ENCODE measurements at regions not wholly inside any gene's neighbourhood (a gene's known extent, or its start where the extent isn't known, plus 50 kb on each side); places are given as distances from the start of the nearest gene placed in this dataset.

DNA sequence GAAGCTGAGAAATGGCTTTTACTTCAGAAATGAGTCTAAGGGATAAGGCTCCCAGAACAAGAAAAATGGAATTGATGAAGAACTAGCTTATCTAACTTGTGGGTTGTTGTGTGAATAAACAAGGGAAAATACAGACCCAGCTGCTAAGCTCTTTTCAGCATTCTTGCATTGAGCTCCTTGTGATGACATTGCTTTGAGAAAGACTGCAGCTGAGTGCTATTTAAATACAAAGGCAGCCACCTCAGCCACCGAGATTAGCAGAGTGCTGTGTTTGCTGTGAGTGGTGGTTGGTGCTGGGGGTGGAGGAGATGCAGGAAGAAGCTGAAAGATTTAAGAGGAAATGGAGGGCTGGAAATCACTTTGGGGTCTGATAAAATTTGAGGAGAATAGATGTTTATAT, 396.0 kb upstream of the PRICKLE1 start:
- TF ChIP-seq, protein P1, sequence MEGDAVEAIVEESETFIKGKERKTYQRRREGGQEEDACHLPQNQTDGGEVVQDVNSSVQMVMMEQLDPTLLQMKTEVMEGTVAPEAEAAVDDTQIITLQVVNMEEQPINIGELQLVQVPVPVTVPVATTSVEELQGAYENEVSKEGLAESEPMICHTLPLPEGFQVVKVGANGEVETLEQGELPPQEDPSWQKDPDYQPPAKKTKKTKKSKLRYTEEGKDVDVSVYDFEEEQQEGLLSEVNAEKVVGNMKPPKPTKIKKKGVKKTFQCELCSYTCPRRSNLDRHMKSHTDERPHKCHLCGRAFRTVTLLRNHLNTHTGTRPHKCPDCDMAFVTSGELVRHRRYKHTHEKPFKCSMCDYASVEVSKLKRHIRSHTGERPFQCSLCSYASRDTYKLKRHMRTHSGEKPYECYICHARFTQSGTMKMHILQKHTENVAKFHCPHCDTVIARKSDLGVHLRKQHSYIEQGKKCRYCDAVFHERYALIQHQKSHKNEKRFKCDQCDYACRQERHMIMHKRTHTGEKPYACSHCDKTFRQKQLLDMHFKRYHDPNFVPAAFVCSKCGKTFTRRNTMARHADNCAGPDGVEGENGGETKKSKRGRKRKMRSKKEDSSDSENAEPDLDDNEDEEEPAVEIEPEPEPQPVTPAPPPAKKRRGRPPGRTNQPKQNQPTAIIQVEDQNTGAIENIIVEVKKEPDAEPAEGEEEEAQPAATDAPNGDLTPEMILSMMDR (optimal IDR thresholded peaks at IDR 0.05 in 1 of 3, IDR thresholded peaks at IDR 0.05 in 1 of 3, conservative IDR thresholded peaks at IDR 0.05 in 1 of 3; ENCODE audit: extremely low read depth in 1 of 3, insufficient read depth in 2 of 3, low read length in 3 of 3): no peak
- no peak for TF ChIP-seq EZH2 (IDR thresholded peaks at IDR 0.05; ENCODE audit: low read length)

Measured in keratinocyte (primary cell).